ENCODE measurements at regions not wholly inside any gene's neighbourhood (a gene's known extent, or its start where the extent isn't known, plus 50 kb on each side); places are given as distances from the start of the nearest gene placed in this dataset.

DNA sequence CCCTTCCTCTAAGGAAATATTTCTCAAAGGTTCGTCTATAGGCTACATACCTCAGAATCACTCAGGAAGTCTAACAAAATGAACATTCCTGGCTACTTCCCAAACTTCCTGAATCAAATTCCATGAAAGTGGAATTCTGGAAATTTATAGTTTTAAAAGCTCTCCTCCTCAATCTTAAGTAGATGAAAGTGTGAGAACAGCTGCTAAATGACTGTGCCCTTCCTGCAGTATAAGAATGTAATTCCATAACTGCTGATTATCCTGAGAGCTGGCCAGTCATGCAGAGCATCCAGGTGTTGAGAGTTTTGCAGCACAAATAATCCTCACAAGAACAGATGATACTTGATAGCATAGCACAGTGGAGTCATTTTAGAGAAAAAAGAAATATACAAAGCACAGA lies 265.0 kb downstream of the KCNJ3 start:
- TF ChIP-seq, protein P1, sequence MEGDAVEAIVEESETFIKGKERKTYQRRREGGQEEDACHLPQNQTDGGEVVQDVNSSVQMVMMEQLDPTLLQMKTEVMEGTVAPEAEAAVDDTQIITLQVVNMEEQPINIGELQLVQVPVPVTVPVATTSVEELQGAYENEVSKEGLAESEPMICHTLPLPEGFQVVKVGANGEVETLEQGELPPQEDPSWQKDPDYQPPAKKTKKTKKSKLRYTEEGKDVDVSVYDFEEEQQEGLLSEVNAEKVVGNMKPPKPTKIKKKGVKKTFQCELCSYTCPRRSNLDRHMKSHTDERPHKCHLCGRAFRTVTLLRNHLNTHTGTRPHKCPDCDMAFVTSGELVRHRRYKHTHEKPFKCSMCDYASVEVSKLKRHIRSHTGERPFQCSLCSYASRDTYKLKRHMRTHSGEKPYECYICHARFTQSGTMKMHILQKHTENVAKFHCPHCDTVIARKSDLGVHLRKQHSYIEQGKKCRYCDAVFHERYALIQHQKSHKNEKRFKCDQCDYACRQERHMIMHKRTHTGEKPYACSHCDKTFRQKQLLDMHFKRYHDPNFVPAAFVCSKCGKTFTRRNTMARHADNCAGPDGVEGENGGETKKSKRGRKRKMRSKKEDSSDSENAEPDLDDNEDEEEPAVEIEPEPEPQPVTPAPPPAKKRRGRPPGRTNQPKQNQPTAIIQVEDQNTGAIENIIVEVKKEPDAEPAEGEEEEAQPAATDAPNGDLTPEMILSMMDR (IDR thresholded peaks at IDR 0.05): no peak
- no peak for TF ChIP-seq POLR2A (IDR thresholded peaks at IDR 0.05)

All from Peyer's patch (tissue), 4 donors.